HFFc6 (cell line): ENCODE measurements at regions not wholly inside any gene's neighbourhood (a gene's known extent, or its start where the extent isn't known, plus 50 kb on each side); places are given as distances from the start of the nearest gene placed in this dataset.

ENCODE experiments used
- DNase-seq: peaks from one replicate; pipeline ENCODE4 v3.0.0-alpha.2; 2018
- H3K27ac Mint-ChIP-seq: 2 replicates; pipeline ENCODE4 v1.8.0; 2020; ENCODE audit warnings: mild to moderate bottlenecking, mixed read lengths
- H3K27me3 Mint-ChIP-seq: 2 replicates; pipeline ENCODE4 v1.8.0; 2021; ENCODE audit warnings: mild to moderate bottlenecking, moderate library complexity, mixed read lengths; ENCODE audit not compliant: insufficient read depth
- H3K36me3 Mint-ChIP-seq: 2 replicates; pipeline ENCODE4 v1.8.0; 2021; ENCODE audit warnings: low read depth, mixed read lengths
- H3K4me1 Mint-ChIP-seq: 2 replicates; pipeline ENCODE4 v1.8.0; 2020; ENCODE audit warnings: low read depth, mixed read lengths
- H3K4me3 Mint-ChIP-seq: 2 replicates; pipeline ENCODE4 v1.8.0; 2020; ENCODE audit warnings: mild to moderate bottlenecking, moderate library complexity, mixed read lengths
- H3K9me3 Mint-ChIP-seq: 2 replicates; pipeline ENCODE4 v1.8.0; 2020; ENCODE audit warnings: mild to moderate bottlenecking, mixed read lengths
- TF ChIP-seq, protein P1 (sequence below): fragments of 200-600 bp; sonication (generic); IDR thresholded peaks from 2 replicates; pipeline ENCODE4 v1.5.0; 2021; ENCODE audit warnings: antibody characterized with exemption, mild to moderate bottlenecking

DNA sequence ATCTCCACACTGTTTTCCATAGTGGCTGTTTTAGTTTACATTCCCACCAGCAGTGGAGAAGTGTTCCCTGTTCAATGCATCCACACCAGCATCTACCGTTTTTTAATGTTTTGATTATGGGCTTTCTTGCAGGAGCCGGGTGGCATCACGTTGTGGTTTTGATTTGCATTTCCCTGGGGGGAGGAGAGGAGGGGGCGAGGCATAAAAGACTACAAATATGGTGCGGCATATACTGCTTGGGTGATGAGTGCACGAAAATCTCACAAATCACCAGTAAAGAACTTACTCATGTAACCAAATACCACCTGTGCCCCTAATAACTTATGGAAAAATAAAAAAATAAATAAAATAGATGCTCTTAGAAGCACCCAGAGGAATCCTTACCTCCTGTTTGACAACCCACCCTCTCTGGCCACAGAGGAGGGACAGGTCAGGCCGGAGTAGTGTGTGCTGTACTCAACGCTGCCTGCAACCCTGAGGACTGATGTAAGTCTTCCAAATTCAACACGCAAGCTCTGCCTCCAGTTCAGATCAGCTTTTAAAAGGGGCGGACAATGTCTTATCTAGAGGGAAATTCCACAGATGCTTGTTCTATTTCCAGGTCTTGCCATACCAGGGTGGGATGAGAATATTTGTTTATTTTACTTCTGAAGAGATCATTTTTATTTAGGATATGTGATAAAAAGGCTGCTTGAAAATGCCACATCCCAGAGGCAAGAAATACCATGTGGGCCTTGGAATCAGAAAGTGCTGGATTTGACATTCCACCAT lies 329.6 kb upstream of the B3GAT1 start:
- no peak for DNase-seq
- H3K4me1 Mint-ChIP-seq: no peaks in the 10 kb centered on the region; the same call in 1 of the 2 replicates
- H3K9me3 Mint-ChIP-seq: peaks cover 28% of the 10 kb centered on the region
- TF ChIP-seq, protein P1, sequence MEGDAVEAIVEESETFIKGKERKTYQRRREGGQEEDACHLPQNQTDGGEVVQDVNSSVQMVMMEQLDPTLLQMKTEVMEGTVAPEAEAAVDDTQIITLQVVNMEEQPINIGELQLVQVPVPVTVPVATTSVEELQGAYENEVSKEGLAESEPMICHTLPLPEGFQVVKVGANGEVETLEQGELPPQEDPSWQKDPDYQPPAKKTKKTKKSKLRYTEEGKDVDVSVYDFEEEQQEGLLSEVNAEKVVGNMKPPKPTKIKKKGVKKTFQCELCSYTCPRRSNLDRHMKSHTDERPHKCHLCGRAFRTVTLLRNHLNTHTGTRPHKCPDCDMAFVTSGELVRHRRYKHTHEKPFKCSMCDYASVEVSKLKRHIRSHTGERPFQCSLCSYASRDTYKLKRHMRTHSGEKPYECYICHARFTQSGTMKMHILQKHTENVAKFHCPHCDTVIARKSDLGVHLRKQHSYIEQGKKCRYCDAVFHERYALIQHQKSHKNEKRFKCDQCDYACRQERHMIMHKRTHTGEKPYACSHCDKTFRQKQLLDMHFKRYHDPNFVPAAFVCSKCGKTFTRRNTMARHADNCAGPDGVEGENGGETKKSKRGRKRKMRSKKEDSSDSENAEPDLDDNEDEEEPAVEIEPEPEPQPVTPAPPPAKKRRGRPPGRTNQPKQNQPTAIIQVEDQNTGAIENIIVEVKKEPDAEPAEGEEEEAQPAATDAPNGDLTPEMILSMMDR: no peak
- no peak overlapping the region for H3K27ac Mint-ChIP-seq
- H3K4me3 Mint-ChIP-seq: no peak overlapping the region
- no peaks in the 10 kb centered on the region for H3K27me3 Mint-ChIP-seq
- no peaks in the 10 kb centered on the region for H3K36me3 Mint-ChIP-seq

DNA sequence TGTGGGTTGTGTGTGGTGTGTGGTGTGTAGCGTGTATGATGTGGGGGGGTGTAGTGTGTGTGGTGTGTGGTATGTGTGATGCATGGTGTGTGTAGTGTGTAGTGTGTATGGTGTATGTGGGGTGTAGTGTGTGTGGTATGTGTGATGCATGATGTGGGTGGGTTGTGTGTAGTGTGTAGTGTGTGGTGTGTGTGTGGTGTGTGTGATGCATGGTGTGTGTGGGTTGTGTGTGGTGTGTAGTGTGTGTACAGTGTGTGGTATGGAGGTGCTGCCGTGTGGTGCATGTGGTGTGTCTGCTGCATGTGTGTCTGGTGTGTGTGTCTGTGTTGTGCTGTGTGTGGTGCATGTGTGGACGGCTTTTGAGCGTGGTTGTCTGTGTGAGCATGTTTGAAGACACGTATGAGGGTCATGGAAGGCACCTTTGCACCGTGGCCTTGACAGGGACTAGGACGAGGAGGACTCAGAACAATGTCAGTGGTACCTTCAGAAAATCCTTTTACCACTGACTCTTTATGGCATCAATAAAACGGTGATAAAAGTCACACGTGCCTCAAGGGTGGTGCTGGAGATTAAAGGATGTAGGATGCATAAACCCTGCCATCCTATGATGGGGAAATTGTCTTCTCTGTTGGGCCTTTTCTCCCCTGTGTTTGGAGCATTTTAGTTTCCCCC lies 328.7 kb upstream of the B3GAT1 start:
- no peak overlapping the region for H3K4me3 Mint-ChIP-seq
- no peak overlapping the region for H3K27ac Mint-ChIP-seq
- H3K9me3 Mint-ChIP-seq: peaks cover 27% of the 10 kb centered on the region
- H3K36me3 Mint-ChIP-seq: no peaks in the 10 kb centered on the region
- DNase-seq: no peak
- H3K27me3 Mint-ChIP-seq: no peaks in the 10 kb centered on the region
- H3K4me1 Mint-ChIP-seq: no peaks in the 10 kb centered on the region; the same call in 1 of the 2 replicates
- TF ChIP-seq, protein P1: no peak

DNA sequence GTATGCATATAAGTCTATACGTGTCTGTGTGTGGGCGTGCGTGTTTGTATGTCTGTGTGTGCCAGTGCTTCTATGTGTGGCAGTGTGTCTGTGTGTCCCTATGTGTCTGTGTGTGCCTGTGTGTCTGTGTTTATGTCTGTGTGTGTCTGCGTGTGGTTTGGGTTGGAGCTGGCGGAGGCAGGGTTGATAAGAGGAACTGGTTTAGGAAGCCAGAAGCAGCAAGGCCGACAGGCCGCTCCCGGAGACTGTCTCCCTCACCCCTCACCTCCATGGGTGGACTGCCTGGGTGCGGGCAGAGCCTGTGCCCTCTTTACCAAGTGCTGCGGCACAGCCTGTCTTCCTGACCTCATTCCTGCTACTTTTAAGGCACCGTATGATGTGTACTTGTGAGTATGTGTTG lies 327.1 kb upstream of the B3GAT1 start:
- TF ChIP-seq, protein P1: no peak
- Mint-ChIP-seq H3K9me3 (peaks cover 29% of the 10 kb centered on the region), H3K36me3 (no peaks in the 10 kb centered on the region), H3K27ac (no peak overlapping the region), H3K4me1 (no peaks in the 10 kb centered on the region; the same call in 1 of the 2 replicates), H3K4me3 (no peak overlapping the region), H3K27me3 (no peaks in the 10 kb centered on the region)
- DNase-seq: no peak

DNA sequence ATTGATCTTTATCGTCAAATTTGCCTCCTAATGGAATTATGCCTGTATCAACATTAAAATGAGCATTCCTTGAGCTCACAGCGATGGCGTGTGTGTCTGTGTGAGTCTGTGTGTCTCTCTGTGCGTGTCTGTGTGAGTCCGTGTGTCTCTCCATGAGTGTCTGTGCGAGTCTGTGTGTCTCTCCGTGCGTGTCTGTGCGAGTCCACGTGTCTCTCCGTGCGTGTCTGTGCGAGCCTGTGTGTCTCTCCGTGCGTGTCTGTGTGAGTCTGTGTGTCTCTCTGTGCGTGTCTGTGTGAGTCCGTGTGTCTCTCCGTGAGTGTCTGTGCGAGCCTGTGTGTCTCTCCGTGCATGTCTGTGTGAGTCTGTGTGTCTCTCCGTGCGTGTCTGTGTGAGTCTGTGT lies 326.5 kb upstream of the B3GAT1 start:
- Mint-ChIP-seq H3K4me1 (no peaks in the 10 kb centered on the region; the same call in 1 of the 2 replicates), H3K27ac (no peak overlapping the region), H3K27me3 (no peaks in the 10 kb centered on the region), H3K36me3 (no peaks in the 10 kb centered on the region; the same call in 1 of the 2 replicates), H3K4me3 (no peak overlapping the region), H3K9me3 (peaks cover 28% of the 10 kb centered on the region)
- TF ChIP-seq, protein P1: no peak
- DNase-seq: no peak

DNA sequence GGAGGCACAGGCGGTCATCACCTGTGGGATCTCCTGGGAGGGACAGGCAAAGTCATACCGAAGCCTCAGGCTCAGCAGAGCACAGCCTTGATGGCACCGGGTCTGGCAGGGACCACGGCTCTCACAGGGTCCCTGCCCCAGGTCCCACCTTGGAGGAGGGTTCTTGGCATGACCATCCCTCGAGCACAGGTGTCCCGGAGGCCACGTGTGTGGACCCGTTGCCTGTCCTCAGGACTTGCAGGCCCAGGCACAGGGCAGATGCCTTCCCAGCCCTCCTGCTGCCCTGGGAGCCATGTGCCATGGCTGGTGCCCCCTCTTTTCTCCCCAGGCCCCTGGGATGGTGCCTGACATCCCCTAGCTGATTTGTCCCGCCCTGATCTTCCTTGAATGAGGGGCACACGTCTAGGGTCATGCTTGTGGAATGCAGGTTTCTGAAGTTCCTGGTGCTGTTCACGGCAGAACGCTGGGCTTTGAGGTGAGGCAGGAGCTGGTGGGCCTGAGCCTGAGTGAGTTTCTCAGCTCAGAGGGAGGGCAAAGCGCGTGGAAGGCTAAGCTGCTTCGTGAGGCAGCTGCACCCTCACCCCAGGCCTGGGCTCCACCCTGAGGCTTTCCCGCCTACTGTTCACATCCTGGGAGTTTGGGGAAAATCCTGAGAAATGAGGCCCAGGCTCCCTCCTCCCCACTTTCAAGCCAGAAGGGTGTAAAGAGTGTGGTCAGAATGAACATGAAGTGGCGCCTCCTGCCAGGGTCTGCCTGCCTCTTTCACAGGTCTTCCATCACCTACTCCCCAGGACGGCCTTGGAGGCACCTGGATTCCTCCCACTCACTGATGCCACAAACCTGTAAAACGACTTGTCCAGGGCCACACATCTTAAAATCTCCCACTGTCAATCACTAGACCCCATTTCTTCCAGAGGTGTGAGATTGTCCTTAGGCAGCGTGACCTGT lies 325.8 kb upstream of the B3GAT1 start:
- TF ChIP-seq, protein P1: no peak
- Mint-ChIP-seq H3K27ac (no peak overlapping the region), H3K36me3 (no peaks in the 10 kb centered on the region; the same call in 1 of the 2 replicates), H3K9me3 (peaks cover 31% of the 10 kb centered on the region), H3K27me3 (no peaks in the 10 kb centered on the region), H3K4me1 (no peaks in the 10 kb centered on the region; the same call in 1 of the 2 replicates), H3K4me3 (no peak overlapping the region)
- no peak for DNase-seq
